22Rv1 (cell line): ENCODE measurements at regions not wholly inside any gene's neighbourhood (a gene's known extent, or its start where the extent isn't known, plus 50 kb on each side); places are given as distances from the start of the nearest gene placed in this dataset.

Experiments
- ZFX ChIP-seq: fragments of 450-650 bp; IDR thresholded peaks from 2 replicates; pipeline ENCODE4 v1.6.1; 2017; ENCODE audit warnings: antibody characterized with exemption, borderline replicate concordance
- TF ChIP-seq, protein P1 (sequence below): fragments of 450-650 bp; IDR thresholded peaks from 2 replicates; pipeline ENCODE4 v1.5.1; 2017; ENCODE audit warnings: mild to moderate bottlenecking

DNA sequence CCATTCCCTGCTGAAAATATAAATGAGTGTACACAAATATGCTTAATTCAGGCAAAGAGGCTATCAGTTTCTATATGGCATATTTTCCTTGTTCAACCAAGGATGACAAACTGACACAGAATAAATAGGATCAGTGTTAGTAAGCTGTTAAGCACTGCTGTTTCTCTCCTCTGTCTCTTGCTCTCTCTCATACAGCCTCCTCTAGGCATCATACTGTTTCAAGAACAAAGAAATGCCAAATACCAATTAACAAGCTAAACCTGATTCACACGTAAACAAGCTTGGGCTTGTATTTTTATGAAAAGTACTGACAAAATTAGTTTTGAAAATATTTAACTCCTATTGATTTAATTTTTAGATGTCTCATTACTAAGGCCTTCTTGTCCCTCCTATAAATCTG, 1027.2 kb upstream of the ACVR2A start:
- TF ChIP-seq, protein P1, sequence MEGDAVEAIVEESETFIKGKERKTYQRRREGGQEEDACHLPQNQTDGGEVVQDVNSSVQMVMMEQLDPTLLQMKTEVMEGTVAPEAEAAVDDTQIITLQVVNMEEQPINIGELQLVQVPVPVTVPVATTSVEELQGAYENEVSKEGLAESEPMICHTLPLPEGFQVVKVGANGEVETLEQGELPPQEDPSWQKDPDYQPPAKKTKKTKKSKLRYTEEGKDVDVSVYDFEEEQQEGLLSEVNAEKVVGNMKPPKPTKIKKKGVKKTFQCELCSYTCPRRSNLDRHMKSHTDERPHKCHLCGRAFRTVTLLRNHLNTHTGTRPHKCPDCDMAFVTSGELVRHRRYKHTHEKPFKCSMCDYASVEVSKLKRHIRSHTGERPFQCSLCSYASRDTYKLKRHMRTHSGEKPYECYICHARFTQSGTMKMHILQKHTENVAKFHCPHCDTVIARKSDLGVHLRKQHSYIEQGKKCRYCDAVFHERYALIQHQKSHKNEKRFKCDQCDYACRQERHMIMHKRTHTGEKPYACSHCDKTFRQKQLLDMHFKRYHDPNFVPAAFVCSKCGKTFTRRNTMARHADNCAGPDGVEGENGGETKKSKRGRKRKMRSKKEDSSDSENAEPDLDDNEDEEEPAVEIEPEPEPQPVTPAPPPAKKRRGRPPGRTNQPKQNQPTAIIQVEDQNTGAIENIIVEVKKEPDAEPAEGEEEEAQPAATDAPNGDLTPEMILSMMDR: no peak
- no peak for TF ChIP-seq ZFX
